WERI-Rb-1 (cell line): ENCODE measurements at regions not wholly inside any gene's neighbourhood (a gene's known extent, or its start where the extent isn't known, plus 50 kb on each side); places are given as distances from the start of the nearest gene placed in this dataset.

ENCODE experiments used
- DNase-seq: peaks from one replicate; pipeline ENCODE4 v3.0.0-alpha.2; 2020
- H3K27ac ChIP-seq: fragments of 250-450 bp; sonication (Bioruptor Pico); 2 replicates; pipeline ENCODE4 v1.5.1; 2020; ENCODE audit warnings: mild to moderate bottlenecking, moderate library complexity
- H3K27me3 ChIP-seq: fragments of 250-450 bp; sonication (Bioruptor Pico); 2 replicates; pipeline ENCODE4 v1.5.1; 2021; ENCODE audit warnings: mild to moderate bottlenecking, low read depth, moderate library complexity; ENCODE audit not compliant: insufficient read depth, severe bottlenecking
- H3K36me3 ChIP-seq: fragments of 250-450 bp; sonication (Bioruptor Pico); 2 replicates; pipeline ENCODE4 v1.5.1; 2020; ENCODE audit warnings: mild to moderate bottlenecking, moderate library complexity
- H3K4me3 ChIP-seq: 2 replicates; pipeline ENCODE4 v1.5.1; 2011; ENCODE audit warnings: low read depth, mild to moderate bottlenecking, control low read depth, low read length
- H3K9me3 ChIP-seq: fragments of 250-450 bp; sonication (Bioruptor Pico); 2 replicates; pipeline ENCODE4 v1.5.1; 2021; ENCODE audit warnings: mild to moderate bottlenecking, moderate library complexity; ENCODE audit not compliant: severe bottlenecking
- CTCF ChIP-seq: IDR thresholded peaks from 2 replicates; pipeline ENCODE4 v1.5.1; 2011; ENCODE audit warnings: low read depth, mild to moderate bottlenecking, control low read depth, inconsistent platforms, low read length

DNA sequence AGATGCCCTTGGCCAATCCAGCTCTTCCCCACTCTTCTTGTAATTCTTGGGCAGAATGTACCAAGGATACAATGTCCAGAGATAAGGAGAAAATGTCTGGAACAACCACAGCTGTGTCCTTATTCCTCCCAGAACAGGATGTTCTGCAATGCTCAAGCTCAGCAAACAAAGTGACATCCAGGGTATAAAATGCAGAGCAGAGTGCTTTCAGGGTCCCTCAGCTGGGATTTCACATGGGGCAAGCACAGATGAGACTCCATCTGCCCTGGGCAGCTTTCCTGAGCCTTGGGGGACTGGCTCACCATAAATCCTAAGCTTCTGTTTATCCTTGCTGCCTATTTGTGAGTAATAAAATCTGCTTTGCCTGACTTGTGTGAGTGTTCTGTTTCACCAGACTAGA is 127.4 kb downstream of the VAPA start:
- DNase-seq = peak; percentile 86
- Histone ChIP-seq H3K9me3 (peaks cover 6% of the 10 kb centered on the region), H3K4me3 (no peak overlapping the region), H3K27ac (peak overlapping the region; percentile 75), H3K36me3 (no peaks in the 10 kb centered on the region), H3K27me3 (no peaks in the 10 kb centered on the region)
- no peak for TF ChIP-seq CTCF

GRCh38 chr18:10042492-10042891 is 128.7 kb downstream of the VAPA start:
- peaks cover 6% of the 10 kb centered on the region for H3K9me3 ChIP-seq
- no peaks in the 10 kb centered on the region for H3K27me3 ChIP-seq
- no peak for DNase-seq
- no peak overlapping the region for H3K27ac ChIP-seq
- no peaks in the 10 kb centered on the region for H3K36me3 ChIP-seq
- no peak for TF ChIP-seq CTCF
- H3K4me3 ChIP-seq = no peak overlapping the region

DNA sequence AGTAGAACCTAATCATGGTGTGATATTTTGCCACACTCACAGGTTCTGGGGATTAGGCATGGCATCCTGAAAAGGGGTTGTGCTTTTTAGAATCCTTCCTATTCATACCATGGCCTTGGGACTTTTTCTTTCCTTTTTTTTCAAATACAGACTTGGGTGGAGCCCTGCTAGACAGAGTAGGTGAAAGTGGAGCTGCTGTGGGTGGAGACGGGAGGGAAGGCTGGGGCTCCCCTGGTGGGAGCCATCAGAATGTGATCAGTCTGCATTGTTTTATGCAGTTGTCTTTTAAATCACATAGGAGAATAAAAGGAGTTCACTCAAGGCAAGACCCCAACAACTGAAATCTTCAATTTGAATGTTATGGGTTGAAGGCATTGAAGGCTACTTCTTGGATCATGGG is 130.2 kb downstream of the VAPA start:
- H3K4me3 ChIP-seq = no peak overlapping the region
- H3K36me3 ChIP-seq = no peaks in the 10 kb centered on the region
- no peak for DNase-seq
- TF ChIP-seq CTCF = no peak
- H3K27ac ChIP-seq = no peak overlapping the region
- H3K9me3 ChIP-seq = peaks cover 6% of the 10 kb centered on the region
- no peaks in the 10 kb centered on the region for H3K27me3 ChIP-seq

- no peaks in the 10 kb centered on the region for H3K27me3 ChIP-seq
- no peak overlapping the region for H3K4me3 ChIP-seq
- H3K27ac ChIP-seq = no peak overlapping the region
- DNase-seq = no peak
- no peak for TF ChIP-seq CTCF
- H3K9me3 ChIP-seq = peaks cover 6% of the 10 kb centered on the region
- H3K36me3 ChIP-seq = no peaks in the 10 kb centered on the region
Measured at GRCh38 chr18:10045296-10045891, 131.6 kb downstream of the VAPA start.

DNA sequence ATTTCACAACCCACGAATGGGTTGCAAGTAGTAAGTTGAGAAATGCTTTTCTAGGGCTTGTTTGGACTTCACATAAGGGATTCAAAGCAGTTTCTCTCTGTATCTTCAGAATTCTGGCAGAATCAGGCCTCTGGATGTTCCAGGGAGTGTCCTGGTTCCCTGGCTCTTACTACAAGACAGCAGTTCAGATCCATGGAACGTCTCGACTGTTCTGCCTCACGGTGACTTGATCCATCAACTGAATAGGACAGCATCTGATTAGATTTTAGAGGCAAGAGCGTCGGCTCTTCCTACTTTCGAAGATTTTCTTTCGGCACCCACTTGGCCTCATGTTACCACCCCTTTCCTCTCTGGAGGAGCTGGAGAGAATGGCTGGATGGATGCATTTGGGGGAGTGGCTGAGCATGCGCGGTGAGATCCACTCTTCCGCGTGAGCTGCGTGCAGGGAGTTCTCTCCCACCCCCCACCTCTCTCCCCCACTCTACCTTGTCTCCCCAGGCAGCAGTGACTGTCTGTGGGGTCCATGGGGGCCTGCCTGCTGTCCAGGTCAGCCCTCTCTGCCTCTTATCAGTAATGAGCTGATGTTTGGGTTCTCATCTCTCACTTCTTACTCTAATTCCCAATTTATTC is 132.5 kb downstream of the VAPA start:
- H3K9me3 ChIP-seq = peaks cover 6% of the 10 kb centered on the region
- H3K36me3 ChIP-seq = no peaks in the 10 kb centered on the region
- no peak overlapping the region for H3K27ac ChIP-seq
- H3K4me3 ChIP-seq = no peak overlapping the region
- DNase-seq = no peak
- TF ChIP-seq CTCF = no peak
- H3K27me3 ChIP-seq = no peaks in the 10 kb centered on the region

DNA sequence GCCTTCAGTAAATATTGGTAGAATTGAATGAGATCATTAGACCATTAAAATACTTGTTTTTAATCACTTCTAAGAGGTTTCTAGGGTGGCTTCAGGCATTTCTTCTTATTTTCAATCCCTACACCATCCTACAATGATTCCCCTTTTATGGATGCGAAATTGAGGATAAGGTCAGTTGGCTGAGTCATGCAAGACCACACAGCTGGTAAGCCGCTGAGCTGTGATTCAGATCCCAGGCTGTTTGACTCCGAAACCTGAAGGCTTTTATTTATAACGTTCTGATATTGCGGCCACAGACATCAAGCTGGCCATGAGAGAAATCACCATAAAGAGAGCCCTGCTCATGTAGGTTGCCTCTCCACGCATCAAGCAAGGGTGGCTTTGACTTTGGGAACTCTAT is 133.4 kb downstream of the VAPA start:
- Histone ChIP-seq H3K36me3 (no peaks in the 10 kb centered on the region), H3K27me3 (no peaks in the 10 kb centered on the region), H3K4me3 (no peak overlapping the region), H3K27ac (no peak overlapping the region), H3K9me3 (peaks cover 3% of the 10 kb centered on the region)
- DNase-seq = no peak
- no peak for TF ChIP-seq CTCF
